K562 (cell line): ENCODE measurements at regions not wholly inside any gene's neighbourhood (a gene's known extent, or its start where the extent isn't known, plus 50 kb on each side); places are given as distances from the start of the nearest gene placed in this dataset.

Experiments
- ATAC-seq: fragments of 200-7000 bp; cut with Tn5 transposase; 3 replicates; pipeline ENCODE4 v1.9.1; 2020; ENCODE audit warnings: moderate library complexity
- BruUV-seq: library from RNA; stranded (reverse); fragments of 400-500 nt; replicated peaks from 2 replicates; lab custom pipeline; 2021; lab: Mats Ljungman, UMichigan
- CTCF ChIA-PET: fragments of 300-600 bp; formaldehyde crosslinking; extraction: SDS; loops from one replicate; lab custom pipeline; 2021; ENCODE audit warnings: low intra/inter-chr PET ratio; lab: Yijun Ruan, JAX
- POLR2A ChIA-PET: fragments of 300-600, 350-650 bp; sonication (Branson Sonifier 250); formaldehyde crosslinking; extraction: SDS; loops from one replicate; lab custom pipeline; 2021; ENCODE audit warnings: antibody characterized with exemption, inconsistent platforms; lab: Yijun Ruan, JAX
- DNase-seq, 4 experiments: peaks; one replicate each; pipeline versions ENCODE4 v3.0.0 to v3.0.0-alpha.2; 2011 to 2018; ENCODE audit warnings: low spot score in 3 of 4, mixed read lengths in 3 of 4; ENCODE audit errors: extremely low read depth in 1 of 4
- FAIRE-seq: peaks from 2 replicates; lab custom pipeline; 2011; peaks lifted over from hg19 to GRCh38; lab: Jason Lieb, UNC
- H2AFZ ChIP-seq: 2 replicates; pipeline ENCODE4 v1.6.0; 2011; ENCODE audit warnings: low read depth, low read length, control low read depth, inconsistent platforms
- H3K27ac ChIP-seq: fragments of 200-600 bp; 3 replicates; pipeline ENCODE4 v1.8.0; 2011; ENCODE audit warnings: low read depth, mild to moderate bottlenecking, control low read depth, inconsistent platforms, low read length, moderate library complexity, mixed read lengths; ENCODE audit errors: extremely low read depth
- H3K27me3 ChIP-seq, 2 experiments: fragments of 300-600 bp in 1 of 2; 2 replicates in 1 of 2; 3 replicates in 1 of 2; pipeline versions ENCODE4 v1.6.0 to v1.8.0; 2011; ENCODE audit warnings: inconsistent platforms in 2 of 2, low read length in 2 of 2, mild to moderate bottlenecking in 1 of 2, mixed read lengths in 1 of 2, moderate library complexity in 1 of 2; ENCODE audit not compliant: control insufficient read depth in 2 of 2, insufficient read depth in 2 of 2
- H3K36me3 ChIP-seq: fragments of 300-600 bp; 3 replicates; pipeline ENCODE4 v1.8.0; 2011; ENCODE audit warnings: mild to moderate bottlenecking, low read length, inconsistent platforms; ENCODE audit not compliant: control insufficient read depth, insufficient read depth
- H3K4me1 ChIP-seq, 2 experiments: fragments of 200-600 bp in 1 of 2; replicated peaks in 1 of 2; 2 replicates in 1 of 2; 3 replicates in 1 of 2; pipeline versions ENCODE4 v1.5.1 to v1.8.0; 2011; ENCODE audit warnings: inconsistent platforms in 2 of 2, low read length in 2 of 2, mild to moderate bottlenecking in 1 of 2, mixed read lengths in 1 of 2, moderate library complexity in 1 of 2; ENCODE audit not compliant: control insufficient read depth in 2 of 2, insufficient read depth in 2 of 2
- H3K4me2 ChIP-seq: 2 replicates; pipeline ENCODE4 v1.6.1; 2011; ENCODE audit warnings: low read length, control low read depth, inconsistent platforms, mixed read lengths; ENCODE audit not compliant: insufficient read depth
- H3K4me3 ChIP-seq: fragments of 200-600 bp; sonication (generic), shearing (Covaris generic); 2 replicates; pipeline ENCODE4 v1.5.1; 2016; ENCODE audit warnings: control low read depth, inconsistent platforms
- H3K79me2 ChIP-seq: fragments of 200-600 bp; 3 replicates; pipeline ENCODE4 v1.8.0; 2011; ENCODE audit warnings: low read length, inconsistent platforms; ENCODE audit not compliant: control insufficient read depth, insufficient read depth
- H3K9ac ChIP-seq, 2 experiments: 2 replicates each; pipeline versions ENCODE4 v1.6.0 to v1.6.1; 2011; ENCODE audit warnings: low read depth in 2 of 2, low read length in 2 of 2, control low read depth in 1 of 2, inconsistent platforms in 1 of 2, mild to moderate bottlenecking in 1 of 2, mixed read lengths in 1 of 2; ENCODE audit not compliant: insufficient read depth in 1 of 2
- H3K9me1 ChIP-seq: one replicate; pipeline ENCODE4 v1.6.0; 2011; ENCODE audit warnings: inconsistent platforms, mild to moderate bottlenecking, low read length, moderate library complexity; ENCODE audit not compliant: control insufficient read depth, insufficient read depth
- H3K9me3 ChIP-seq: replicated peaks from 2 replicates; pipeline ENCODE4 v1.5.1; 2011; ENCODE audit warnings: low read depth, low read length, inconsistent platforms; ENCODE audit not compliant: control insufficient read depth, insufficient read depth
- H4K20me1 ChIP-seq: replicated peaks from 2 replicates; pipeline ENCODE4 v1.6.1; 2011; ENCODE audit warnings: low read length, inconsistent platforms, mixed read lengths; ENCODE audit not compliant: control insufficient read depth, insufficient read depth
- CHD1 ChIP-seq: fragments of 200-600 bp; sonication (generic); IDR thresholded peaks from one replicate; pipeline ENCODE4 v1.6.1; 2012; ENCODE audit warnings: mild to moderate bottlenecking, moderate library complexity, low read length, inconsistent platforms
- CREB1 ChIP-seq, 2 experiments: sonication (generic) in 1 of 2; formaldehyde crosslinking in 1 of 2; IDR thresholded peaks; 2 replicates each; pipeline versions ENCODE4 v1.6.1 to v1.8.0; 2012 to 2022; ENCODE audit warnings: inconsistent platforms in 1 of 2, mild to moderate bottlenecking in 1 of 2, missing genetic modification reagents in 1 of 2, moderate library complexity in 1 of 2
- CTCF ChIP-seq, 3 experiments: IDR thresholded peaks in 2 of 3; conservative IDR thresholded peaks in 1 of 3; 2 replicates each; pipeline ENCODE4 v1.5.1; 2011 to 2012; ENCODE audit warnings: low read length in 3 of 3, mild to moderate bottlenecking in 3 of 3, control low read depth in 2 of 3, improper control_type of control experiment in 1 of 3, inconsistent platforms in 1 of 3, low read depth in 1 of 3, mixed read lengths in 1 of 3, moderate library complexity in 1 of 3; ENCODE audit not compliant: insufficient read depth in 2 of 3
- MYBL2 ChIP-seq, 2 experiments: fragments of 450-650 bp in 1 of 2; sonication (generic) in 1 of 2; formaldehyde crosslinking in 1 of 2; IDR thresholded peaks; 2 replicates each; pipeline versions ENCODE4 v1.6.1 to v1.8.1; 2017 to 2022; ENCODE audit warnings: borderline replicate concordance in 1 of 2, inconsistent platforms in 1 of 2, low read depth in 1 of 2, mild to moderate bottlenecking in 1 of 2, missing genetic modification reagents in 1 of 2, moderate library complexity in 1 of 2
- SMAD1 ChIP-seq: fragments of 150-350 bp; IDR thresholded peaks from 2 replicates; pipeline ENCODE4 v1.6.1; 2014; ENCODE audit warnings: low read length, low read depth; ENCODE audit not compliant: partially characterized antibody
- ZNF644 ChIP-seq: fragments of 200-800 bp; sonication (Bioruptor generic); IDR thresholded peaks from 2 replicates; pipeline ENCODE4 v1.6.1; 2016; ENCODE audit warnings: low read depth, missing genetic modification characterization, missing compliant biosample characterization
- WGBS: fragments of 100-300 bp; shearing (Covaris generic); methylation state at CpG from one replicate; pipeline ENCODE4 v1.1.6; 2016; ENCODE audit warnings: low coverage, mixed read lengths; ENCODE audit not compliant: insufficient coverage; ENCODE audit errors: missing lambda C conversion rate; 5-methylcytosine and 5-hydroxymethylcytosine counted together
- in situ Hi-C: fragments of 300-500 bp; cut with MboI; formaldehyde crosslinking; loops from 4 replicates; pipeline ENCODE4 v1.15.0; 2018; ENCODE audit warnings: inconsistent platforms, mixed read lengths
- intact Hi-C: fragments of 100-400 bp; cut with micrococcal nuclease; formaldehyde crosslinking; loops from 2 replicates; pipeline ENCODE4 v1.14.2; 2022
- TF ChIP-seq, protein P1 (sequence below): sonication (generic); formaldehyde crosslinking; IDR thresholded peaks from 2 replicates; pipeline ENCODE4 v1.8.0; 2022; ENCODE audit warnings: mild to moderate bottlenecking, missing genetic modification reagents, borderline replicate concordance

- no peak for DNase-seq
- H4K20me1 ChIP-seq, result no peaks in the 10 kb centered on the region
- H3K36me3 ChIP-seq, result no peaks in the 10 kb centered on the region
- CTCF ChIA-PET, result no interaction called here
- H3K4me3 ChIP-seq, result no peak overlapping the region
- no TSS peak for BruUV-seq
- intact Hi-C loops, result no loop called here
- no peak overlapping the region for H3K9ac ChIP-seq
- H2AFZ ChIP-seq, result no peak overlapping the region
- H3K4me1 ChIP-seq, result peaks cover 0 to 7% of the 10 kb centered on the region in 2 experiments; a peak in 3 of 5 replicates
- in situ Hi-C loops, result no loop called here
- H3K4me2 ChIP-seq, result no peak overlapping the region
- H3K9me1 ChIP-seq, result no peaks in the 10 kb centered on the region
- no peak for FAIRE-seq
- POLR2A ChIA-PET, result interaction anchor here (0.6 to 0.8 kb wide), 2 partner anchors 391 to 508 kb away, joined by 3 to 4 read pairs; no protein-coding TSS in a partner anchor
- no peaks in the 10 kb centered on the region for H3K79me2 ChIP-seq
- ATAC-seq, result no peak
- H3K9me3 ChIP-seq, result no peaks in the 10 kb centered on the region
- H3K27ac ChIP-seq, result no peak overlapping the region
- TF ChIP-seq ZNF644, result no peak
- TF ChIP-seq CREB1 (IDR thresholded peaks at IDR 0.05), result no peak
- TF ChIP-seq CREB1 (CRISPR knock-in tag; IDR thresholded peaks at IDR 0.05), result no peak
- 0 out of 6 replicates have a peak, but pooled peaks of 1 of the 3 experiments have one; percentile 17 for TF ChIP-seq CTCF (IDR thresholded peaks at IDR 0.05 in 2 of 3, conservative IDR thresholded peaks at IDR 0.05 in 1 of 3; ENCODE audit: insufficient read depth in 2 of 3, low read depth in 1 of 3, low read length in 3 of 3)
- no peak for TF ChIP-seq CHD1
- TF ChIP-seq, protein P1, sequence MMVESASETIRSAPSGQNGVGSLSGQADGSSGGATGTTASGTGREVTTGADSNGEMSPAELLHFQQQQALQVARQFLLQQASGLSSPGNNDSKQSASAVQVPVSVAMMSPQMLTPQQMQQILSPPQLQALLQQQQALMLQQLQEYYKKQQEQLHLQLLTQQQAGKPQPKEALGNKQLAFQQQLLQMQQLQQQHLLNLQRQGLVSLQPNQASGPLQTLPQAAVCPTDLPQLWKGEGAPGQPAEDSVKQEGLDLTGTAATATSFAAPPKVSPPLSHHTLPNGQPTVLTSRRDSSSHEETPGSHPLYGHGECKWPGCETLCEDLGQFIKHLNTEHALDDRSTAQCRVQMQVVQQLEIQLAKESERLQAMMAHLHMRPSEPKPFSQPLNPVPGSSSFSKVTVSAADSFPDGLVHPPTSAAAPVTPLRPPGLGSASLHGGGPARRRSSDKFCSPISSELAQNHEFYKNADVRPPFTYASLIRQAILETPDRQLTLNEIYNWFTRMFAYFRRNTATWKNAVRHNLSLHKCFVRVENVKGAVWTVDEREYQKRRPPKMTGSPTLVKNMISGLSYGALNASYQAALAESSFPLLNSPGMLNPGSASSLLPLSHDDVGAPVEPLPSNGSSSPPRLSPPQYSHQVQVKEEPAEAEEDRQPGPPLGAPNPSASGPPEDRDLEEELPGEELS (CRISPR knock-in tag), result no peak
- no peak for TF ChIP-seq SMAD1
- no peak for TF ChIP-seq MYBL2 (IDR thresholded peaks at IDR 0.05; ENCODE audit: low read depth)
- TF ChIP-seq MYBL2 (CRISPR knock-in tag; IDR thresholded peaks at IDR 0.05; ENCODE audit: borderline replicate concordance), result no peak
- no peaks in the 10 kb centered on the region; a peak in 1 of 5 replicates for H3K27me3 ChIP-seq
- WGBS, result 75% methylated on average over 5 of the region's 5 CpGs
Observed at GRCh38 chr7:130996205-130996832, 262.3 kb upstream of the KLF14 start.
